Activated CD4-positive, alpha-beta T cell treated with anti-CD3 and anti-CD28 coated beads for 36 hours (primary cell): ENCODE measurements at regions not wholly inside any gene's neighbourhood (a gene's known extent, or its start where the extent isn't known, plus 50 kb on each side); places are given as distances from the start of the nearest gene placed in this dataset. TPM values are rescaled to one million over a fixed set of nuclear protein-coding genes. Genes with fewer than 3 reads are reported as not detected.

ENCODE experiments used
- microRNA-seq: library from miRNA; unstranded; fragments of <30 nt; microRNA quantifications from one replicate; pipeline ENCODE4 v1.2.0, GENCODE V29; 2021; ENCODE audit warnings: borderline replicate concordance

Small RNA genes lying in the stretch of these regions (microRNA-seq; reads per million reads assigned to microRNA genes)
- gene MIR4643 = not detected
